ENCODE measurements at regions not wholly inside any gene's neighbourhood (a gene's known extent, or its start where the extent isn't known, plus 50 kb on each side); places are given as distances from the start of the nearest gene placed in this dataset.

DNA sequence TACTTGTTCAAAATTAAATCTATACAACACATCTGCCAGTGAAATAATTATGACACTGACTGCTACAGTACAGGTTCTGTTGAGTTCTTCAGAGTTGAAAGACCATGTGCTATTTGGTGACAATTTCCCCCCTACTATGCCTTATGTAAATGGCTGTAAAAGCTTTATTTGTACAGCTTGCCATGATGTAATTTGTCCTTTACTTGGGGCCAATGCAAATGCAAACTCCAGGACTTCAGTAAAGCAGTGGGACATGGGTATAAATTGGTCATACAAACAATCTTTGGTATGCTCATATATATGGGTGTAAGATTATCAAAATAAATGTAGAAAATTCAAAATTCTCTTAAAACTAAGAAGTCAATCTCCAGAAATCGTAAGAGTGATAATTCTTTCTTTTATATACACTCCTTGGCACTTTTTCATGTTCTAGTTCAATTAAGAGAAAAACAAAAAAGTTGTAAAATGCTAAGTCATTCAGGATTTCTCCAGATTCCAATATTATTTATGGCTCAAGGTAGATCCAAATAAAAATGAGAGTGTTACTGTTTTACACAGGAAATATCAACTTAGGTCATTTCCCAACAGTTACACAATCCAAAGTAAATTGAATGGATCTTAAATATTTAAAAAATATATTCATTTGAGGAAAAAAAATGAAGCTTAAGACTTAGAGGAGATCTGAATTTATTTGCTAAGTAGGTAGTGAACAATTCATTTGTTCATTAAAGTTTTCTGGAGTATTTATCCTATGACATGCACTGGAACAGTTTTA, 1310.5 kb upstream of the CITED2 start:
- no peak for DNase-seq
- Mint-ChIP-seq H3K27ac (no peak overlapping the region), H3K4me1 (no peaks in the 10 kb centered on the region), H3K9me3 (no peaks in the 10 kb centered on the region), H3K36me3 (ENCODE audit: low read depth) (no peaks in the 10 kb centered on the region), H3K4me3 (no peak overlapping the region), H3K27me3 (no peaks in the 10 kb centered on the region)
- ChIA-PET POLR2A (no interaction called here), CTCF (no interaction called here)
- intact Hi-C loops (cut with micrococcal nuclease), result no loop called here
- no peak for ATAC-seq (ENCODE audit: low read depth)
- TF ChIP-seq, protein P1, sequence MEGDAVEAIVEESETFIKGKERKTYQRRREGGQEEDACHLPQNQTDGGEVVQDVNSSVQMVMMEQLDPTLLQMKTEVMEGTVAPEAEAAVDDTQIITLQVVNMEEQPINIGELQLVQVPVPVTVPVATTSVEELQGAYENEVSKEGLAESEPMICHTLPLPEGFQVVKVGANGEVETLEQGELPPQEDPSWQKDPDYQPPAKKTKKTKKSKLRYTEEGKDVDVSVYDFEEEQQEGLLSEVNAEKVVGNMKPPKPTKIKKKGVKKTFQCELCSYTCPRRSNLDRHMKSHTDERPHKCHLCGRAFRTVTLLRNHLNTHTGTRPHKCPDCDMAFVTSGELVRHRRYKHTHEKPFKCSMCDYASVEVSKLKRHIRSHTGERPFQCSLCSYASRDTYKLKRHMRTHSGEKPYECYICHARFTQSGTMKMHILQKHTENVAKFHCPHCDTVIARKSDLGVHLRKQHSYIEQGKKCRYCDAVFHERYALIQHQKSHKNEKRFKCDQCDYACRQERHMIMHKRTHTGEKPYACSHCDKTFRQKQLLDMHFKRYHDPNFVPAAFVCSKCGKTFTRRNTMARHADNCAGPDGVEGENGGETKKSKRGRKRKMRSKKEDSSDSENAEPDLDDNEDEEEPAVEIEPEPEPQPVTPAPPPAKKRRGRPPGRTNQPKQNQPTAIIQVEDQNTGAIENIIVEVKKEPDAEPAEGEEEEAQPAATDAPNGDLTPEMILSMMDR (IDR thresholded peaks at IDR 0.05), result no peak

DNA sequence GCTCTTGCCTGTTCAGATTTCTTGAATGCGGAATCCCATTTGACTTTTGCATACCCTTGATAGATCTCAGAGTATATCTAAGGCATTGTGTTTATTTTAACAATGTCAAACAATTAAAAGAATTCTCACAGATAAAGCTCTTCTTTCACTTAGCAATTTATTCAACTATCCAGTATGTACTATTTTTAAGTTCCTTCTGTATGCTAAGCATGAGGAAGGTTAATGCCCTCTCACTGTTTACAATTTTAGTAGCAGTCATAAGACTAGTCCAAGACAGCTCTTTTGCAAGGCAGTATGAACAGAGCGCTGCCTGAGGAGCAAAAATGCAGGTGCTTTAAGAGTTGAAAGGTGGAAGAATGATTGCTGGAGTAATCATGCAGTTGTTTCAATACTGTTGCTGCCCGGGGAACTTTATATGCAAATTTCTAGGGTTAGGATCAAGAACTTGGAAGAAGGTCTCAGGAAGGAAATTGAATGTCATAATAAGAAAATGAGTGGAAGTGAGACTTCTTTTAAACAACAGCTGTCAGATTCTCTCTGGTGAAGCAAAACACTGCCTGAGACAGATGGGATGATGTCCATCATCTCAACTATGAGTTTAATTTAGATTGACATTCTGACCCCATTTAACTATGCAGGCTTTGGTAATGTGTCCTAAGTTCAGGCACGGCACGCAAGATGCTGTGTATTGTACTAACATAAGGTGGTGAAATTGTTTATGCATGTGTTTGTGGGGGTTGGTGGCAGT, 1303.5 kb upstream of the CITED2 start:
- POLR2A ChIA-PET, result no interaction called here
- no peaks in the 10 kb centered on the region for H3K27me3 Mint-ChIP-seq
- H3K9me3 Mint-ChIP-seq, result no peaks in the 10 kb centered on the region
- no peak overlapping the region for H3K27ac Mint-ChIP-seq
- CTCF ChIA-PET, result no interaction called here
- no peak overlapping the region for H3K4me3 Mint-ChIP-seq
- TF ChIP-seq, protein P1 (IDR thresholded peaks at IDR 0.05), result no peak
- ATAC-seq (ENCODE audit: low read depth) (no peak), DNase-seq (no peak)
- no peaks in the 10 kb centered on the region for H3K4me1 Mint-ChIP-seq
- intact Hi-C loops (cut with micrococcal nuclease), result loop anchor here (10.0 kb wide), 1 partner anchor 887 kb away; no protein-coding TSS in a partner anchor
- H3K36me3 Mint-ChIP-seq (ENCODE audit: low read depth), result no peaks in the 10 kb centered on the region

DNA sequence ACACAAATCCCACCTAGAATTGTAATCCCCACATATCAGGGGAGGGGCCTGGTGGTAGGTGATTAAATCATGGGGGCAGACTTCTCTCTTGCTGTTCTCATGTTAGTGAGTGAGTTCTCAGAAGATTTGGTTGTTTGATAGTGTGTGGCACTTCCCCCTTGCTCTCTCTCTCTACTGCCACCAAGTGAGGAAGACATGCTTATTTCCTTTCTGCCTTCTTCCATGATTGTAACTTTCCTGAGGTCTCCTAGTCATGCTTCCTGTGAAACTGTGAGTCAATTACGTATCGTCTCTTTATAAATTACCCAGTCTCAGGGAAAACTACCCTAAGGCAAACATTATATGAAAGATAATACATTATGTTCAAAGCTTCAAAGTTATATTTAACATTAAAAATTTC, 1297.5 kb upstream of the CITED2 start:
- DNase-seq (no peak), ATAC-seq (ENCODE audit: low read depth) (no peak)
- Mint-ChIP-seq H3K4me1 (no peaks in the 10 kb centered on the region), H3K4me3 (no peak overlapping the region), H3K27me3 (no peaks in the 10 kb centered on the region), H3K36me3 (ENCODE audit: low read depth) (no peaks in the 10 kb centered on the region), H3K9me3 (no peaks in the 10 kb centered on the region), H3K27ac (no peak overlapping the region)
- intact Hi-C loops (cut with micrococcal nuclease), result loop anchor here (10.0 kb wide), 1 partner anchor 893 kb away; no protein-coding TSS in a partner anchor
- TF ChIP-seq, protein P1 (IDR thresholded peaks at IDR 0.05), result no peak
- POLR2A ChIA-PET, result no interaction called here
- CTCF ChIA-PET, result no interaction called here

DNA sequence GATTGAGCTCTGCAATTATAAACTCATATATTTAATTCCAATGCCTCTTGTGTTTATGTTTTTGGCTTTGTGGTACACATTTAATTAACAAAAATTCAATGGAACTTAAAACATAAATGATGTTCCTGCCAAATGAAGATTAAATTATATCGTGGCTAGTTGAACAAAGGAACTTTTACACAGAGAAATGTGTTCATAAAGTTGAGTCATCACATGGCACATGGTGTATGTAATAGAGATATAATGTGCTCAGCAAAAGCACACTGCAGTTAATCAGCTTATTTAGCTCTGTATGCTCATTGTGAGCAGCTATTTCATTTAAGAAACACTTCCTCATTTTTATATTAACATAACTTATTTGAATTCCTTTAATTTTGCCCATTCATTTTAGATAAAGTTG, 1295.6 kb upstream of the CITED2 start:
- no peak for ATAC-seq (ENCODE audit: low read depth)
- ChIA-PET POLR2A (no interaction called here), CTCF (interaction anchor here (0.6 kb wide), 1 partner anchor 1560 kb away, joined by 3 read pairs; no protein-coding TSS in a partner anchor)
- intact Hi-C loops (cut with micrococcal nuclease), result loop anchor here (10.0 kb wide), 1 partner anchor 895 kb away; no protein-coding TSS in a partner anchor
- Mint-ChIP-seq H3K27ac (no peak overlapping the region), H3K4me3 (no peak overlapping the region), H3K36me3 (ENCODE audit: low read depth) (no peaks in the 10 kb centered on the region), H3K27me3 (no peaks in the 10 kb centered on the region), H3K4me1 (no peaks in the 10 kb centered on the region), H3K9me3 (no peaks in the 10 kb centered on the region)
- no peak for DNase-seq
- TF ChIP-seq, protein P1 (IDR thresholded peaks at IDR 0.05), result no peak

DNA sequence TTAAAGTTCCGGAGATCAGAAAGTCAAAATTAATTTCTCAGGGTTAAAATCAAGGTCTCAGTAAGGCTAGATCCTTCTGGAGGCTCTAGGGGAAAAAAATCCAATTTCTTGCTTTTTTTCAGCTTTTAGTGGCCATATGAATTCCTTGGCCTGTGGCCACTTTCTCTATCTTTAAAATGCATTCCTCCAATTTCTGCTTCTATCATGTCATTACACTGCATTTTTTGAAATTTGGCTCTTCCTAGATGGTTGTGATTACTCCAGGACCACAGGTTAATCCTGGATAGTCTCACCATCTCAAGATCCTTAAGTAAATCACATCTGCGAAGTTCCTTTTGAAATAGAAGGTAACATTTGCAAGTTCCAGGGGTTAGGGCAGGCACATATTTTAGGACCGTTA, 1294.9 kb upstream of the CITED2 start:
- ChIA-PET POLR2A (no interaction called here), CTCF (no interaction called here)
- TF ChIP-seq, protein P1 (IDR thresholded peaks at IDR 0.05), result no peak
- no peak for DNase-seq
- no peak for ATAC-seq (ENCODE audit: low read depth)
- no peaks in the 10 kb centered on the region for H3K27me3 Mint-ChIP-seq
- no peak overlapping the region for H3K27ac Mint-ChIP-seq
- no peak overlapping the region for H3K4me3 Mint-ChIP-seq
- H3K9me3 Mint-ChIP-seq, result no peaks in the 10 kb centered on the region
- no peaks in the 10 kb centered on the region for H3K4me1 Mint-ChIP-seq
- intact Hi-C loops (cut with micrococcal nuclease), result no loop called here
- no peaks in the 10 kb centered on the region for H3K36me3 Mint-ChIP-seq (ENCODE audit: low read depth)
